Ovary (tissue), 7 donors: ENCODE measurements at regions not wholly inside any gene's neighbourhood (a gene's known extent, or its start where the extent isn't known, plus 50 kb on each side); places are given as distances from the start of the nearest gene placed in this dataset.

Experiments used
- DNase-seq, 5 donors: peaks; one replicate each; pipeline ENCODE4 v3.0.0-alpha.2; 2019 to 2020
- H3K27ac ChIP-seq, 2 donors: fragments of 200-600 bp; one replicate each; pipeline versions ENCODE4 v1.5.1 to v1.8.0; 2019 to 2022
- H3K27me3 ChIP-seq: fragments of 200-600 bp; one replicate; pipeline ENCODE4 v1.8.0; 2022
- H3K36me3 ChIP-seq: fragments of 200-600 bp; sonication (generic); one replicate; pipeline ENCODE4 v1.5.1; 2019
- H3K4me1 ChIP-seq: one replicate; pipeline ENCODE4 v1.8.1; 2013; ENCODE audit warnings: mild to moderate bottlenecking, moderate library complexity; ENCODE audit not compliant: insufficient read depth
- H3K4me3 ChIP-seq: fragments of 200-600 bp; sonication (generic); one replicate; pipeline ENCODE4 v1.5.1; 2017
- H3K9me3 ChIP-seq, 2 donors: fragments of 200-600 bp in 1 of 2; sonication (generic) in 1 of 2; one replicate each; pipeline versions ENCODE4 v1.5.1 to v1.8.1; 2013 to 2019; ENCODE audit warnings: mild to moderate bottlenecking in 1 of 2, moderate library complexity in 1 of 2
- EP300 ChIP-seq: sonication (generic); formaldehyde crosslinking; IDR thresholded peaks from one replicate; pipeline ENCODE4 v1.6.1; 2017; ENCODE audit warnings: antibody characterized with exemption
- POLR2A ChIP-seq: fragments of 450-650 bp; IDR thresholded peaks from one replicate; pipeline ENCODE4 v1.6.1; 2017; ENCODE audit warnings: antibody characterized with exemption, mild to moderate bottlenecking, moderate library complexity
- WGBS, 3 donors: extraction: QIAGEN DNeasy Blood & Tissue Kit in 1 of 3; methylation state at CpG; one replicate each; pipeline versions ENCODE4 v1.1.5 to v1.1.7; 2013 to 2017; 5-methylcytosine and 5-hydroxymethylcytosine counted together
- intact Hi-C, 4 donors: fragments of 100-400 bp; cut with DNase I; formaldehyde crosslinking; loops; one replicate each; pipeline versions ENCODE4 v1.11.0 to v1.15.1; 2022 to 2023
- TF ChIP-seq, protein P1 (sequence below), 3 donors: fragments of 450-650 bp in 2 of 3; fragments of 200-600 bp in 1 of 3; IDR thresholded peaks; one replicate each; pipeline versions ENCODE4 v1.5.1 to v1.8.0; 2016 to 2022; ENCODE audit warnings: antibody characterized with exemption in 3 of 3, mild to moderate bottlenecking in 1 of 3
- donor health status: DM: no; HTN: no; CAD: no; lungs with moderate emphysema.
- donor health status: DM: no; HTN: no; CAD: no.
- donor health status: Bipolar disorder and iron deficiency.
- donor health status: DM: no; HTN: no; CAD: no.
- donor health status: DM: yes; HTN: yes; CAD: no.

DNA sequence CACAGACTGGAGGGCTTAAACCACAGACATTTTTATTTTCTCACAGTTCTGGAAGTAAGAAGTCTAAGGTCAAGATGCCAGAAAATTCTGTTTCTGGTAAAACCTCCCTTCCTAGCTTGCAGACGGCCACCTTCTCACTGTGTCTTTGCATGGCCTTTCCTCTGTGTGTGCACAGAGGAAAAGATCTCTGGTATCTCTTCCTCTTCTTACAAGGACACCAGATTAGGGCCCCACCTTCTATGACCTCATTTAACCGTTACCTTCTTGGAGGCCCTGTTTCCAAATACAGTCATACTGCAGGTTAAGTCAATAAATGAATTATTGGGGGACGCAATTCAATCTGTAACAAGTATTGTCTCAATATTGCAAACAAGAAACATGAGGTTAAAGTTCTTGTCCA, 63.0 kb upstream of the PRDX6 start:
- no peak for TF ChIP-seq POLR2A
- no peak for TF ChIP-seq EP300
- TF ChIP-seq, protein P1, sequence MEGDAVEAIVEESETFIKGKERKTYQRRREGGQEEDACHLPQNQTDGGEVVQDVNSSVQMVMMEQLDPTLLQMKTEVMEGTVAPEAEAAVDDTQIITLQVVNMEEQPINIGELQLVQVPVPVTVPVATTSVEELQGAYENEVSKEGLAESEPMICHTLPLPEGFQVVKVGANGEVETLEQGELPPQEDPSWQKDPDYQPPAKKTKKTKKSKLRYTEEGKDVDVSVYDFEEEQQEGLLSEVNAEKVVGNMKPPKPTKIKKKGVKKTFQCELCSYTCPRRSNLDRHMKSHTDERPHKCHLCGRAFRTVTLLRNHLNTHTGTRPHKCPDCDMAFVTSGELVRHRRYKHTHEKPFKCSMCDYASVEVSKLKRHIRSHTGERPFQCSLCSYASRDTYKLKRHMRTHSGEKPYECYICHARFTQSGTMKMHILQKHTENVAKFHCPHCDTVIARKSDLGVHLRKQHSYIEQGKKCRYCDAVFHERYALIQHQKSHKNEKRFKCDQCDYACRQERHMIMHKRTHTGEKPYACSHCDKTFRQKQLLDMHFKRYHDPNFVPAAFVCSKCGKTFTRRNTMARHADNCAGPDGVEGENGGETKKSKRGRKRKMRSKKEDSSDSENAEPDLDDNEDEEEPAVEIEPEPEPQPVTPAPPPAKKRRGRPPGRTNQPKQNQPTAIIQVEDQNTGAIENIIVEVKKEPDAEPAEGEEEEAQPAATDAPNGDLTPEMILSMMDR (IDR thresholded peaks at IDR 0.05): no peak
- intact Hi-C loops: loop anchor here in 2 of 4 donors (10.0 kb wide), 3 partner anchors 411 to 1331 kb away; partner anchors contain the start of genes CENPL (in 1 of the 2) and DARS2 (in 1 of the 2)
- Histone ChIP-seq H3K27me3 (no peaks in the 10 kb centered on the region), H3K27ac (no peak overlapping the region), H3K4me1 (peaks cover 6% of the 10 kb centered on the region), H3K36me3 (no peaks in the 10 kb centered on the region), H3K9me3 (no peaks in the 10 kb centered on the region), H3K4me3 (no peak overlapping the region)
- WGBS, 3 donors: 84 to 89% (median 86%) methylated on average over 3 of the region's 3 CpGs
- no peak for DNase-seq

DNA sequence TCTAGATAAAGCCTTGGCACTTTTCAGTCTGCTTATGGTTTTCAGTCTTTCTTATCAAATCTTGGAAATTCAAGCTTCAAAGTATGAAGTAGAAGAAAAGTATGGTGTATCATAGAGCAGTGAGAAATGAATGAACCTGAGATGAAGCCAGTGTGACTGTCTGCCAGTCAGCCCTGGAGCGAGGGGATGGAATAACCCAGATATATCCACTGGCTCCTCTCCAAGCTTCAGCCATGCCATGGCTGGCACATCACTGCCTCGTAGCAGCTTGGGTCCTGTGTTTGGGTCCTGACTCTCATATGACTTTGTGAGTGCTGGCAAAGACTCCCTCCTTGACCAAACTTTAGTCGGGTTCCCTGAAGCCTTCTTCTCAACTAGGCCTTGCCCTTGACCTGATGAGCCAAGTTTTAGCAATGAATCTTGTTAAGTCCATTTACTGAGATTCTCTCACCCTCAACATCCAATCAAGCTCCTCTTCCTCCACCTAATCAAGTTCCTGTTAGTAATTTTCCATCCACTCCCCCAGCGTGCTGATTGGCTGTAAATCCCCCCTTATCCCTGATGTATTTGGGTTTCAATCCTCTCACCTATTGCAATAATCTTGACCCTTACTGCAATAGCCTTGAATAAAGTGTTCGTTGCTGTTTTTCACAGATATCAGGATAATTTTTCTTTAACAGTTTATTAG, 62.5 kb upstream of the PRDX6 start:
- H3K9me3 ChIP-seq: no peaks in the 10 kb centered on the region
- no peak overlapping the region for H3K27ac ChIP-seq
- peaks cover 6% of the 10 kb centered on the region for H3K4me1 ChIP-seq
- no peak overlapping the region for H3K4me3 ChIP-seq
- WGBS, 3 donors: 79 to 91% (median 84%) methylated on average over 5 of the region's 5 CpGs
- intact Hi-C loops: loop anchor here in 2 of 4 donors (10.0 kb wide), 3 partner anchors 410 to 1330 kb away; partner anchors contain the start of genes CENPL (in 1 of the 2) and DARS2 (in 1 of the 2)
- TF ChIP-seq, protein P1 (IDR thresholded peaks at IDR 0.05): no peak
- TF ChIP-seq POLR2A (no peak), EP300 (no peak)
- no peak for DNase-seq
- H3K27me3 ChIP-seq: no peaks in the 10 kb centered on the region
- no peaks in the 10 kb centered on the region for H3K36me3 ChIP-seq

DNA sequence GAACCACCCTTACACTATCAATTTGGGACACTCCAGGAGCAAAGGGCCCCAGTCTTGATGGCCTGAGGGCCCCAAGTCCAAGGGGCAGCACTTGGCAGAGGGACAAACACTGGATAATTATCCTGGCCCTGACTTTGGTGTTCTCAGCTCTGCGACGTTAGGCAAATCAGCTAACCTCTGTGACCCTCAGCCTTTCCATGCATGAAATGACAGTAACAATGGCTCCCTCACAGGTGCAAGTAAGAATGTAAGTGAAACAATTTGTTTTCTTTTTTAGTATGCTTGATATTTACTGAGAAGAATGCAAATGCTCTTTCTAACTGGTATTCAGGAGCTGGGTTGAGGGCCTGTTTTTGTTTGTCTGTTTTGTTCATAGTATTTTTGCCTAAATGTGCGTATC, 61.6 kb upstream of the PRDX6 start:
- TF ChIP-seq, protein P1 (IDR thresholded peaks at IDR 0.05): no peak
- no peak for TF ChIP-seq POLR2A
- no peak for TF ChIP-seq EP300
- Histone ChIP-seq H3K27ac (no peak overlapping the region), H3K27me3 (no peaks in the 10 kb centered on the region), H3K4me3 (no peak overlapping the region), H3K4me1 (peaks cover 6% of the 10 kb centered on the region), H3K36me3 (no peaks in the 10 kb centered on the region), H3K9me3 (no peaks in the 10 kb centered on the region)
- DNase-seq: no peak
- 90 to 91% (median 90%) methylated on average over 3 of the region's 3 CpGs for WGBS, 3 donors
- intact Hi-C loops: loop anchor here in 2 of 4 donors (10.0 kb wide), 3 partner anchors 409 to 1329 kb away; partner anchors contain the start of genes CENPL (in 1 of the 2) and DARS2 (in 1 of the 2)

DNA sequence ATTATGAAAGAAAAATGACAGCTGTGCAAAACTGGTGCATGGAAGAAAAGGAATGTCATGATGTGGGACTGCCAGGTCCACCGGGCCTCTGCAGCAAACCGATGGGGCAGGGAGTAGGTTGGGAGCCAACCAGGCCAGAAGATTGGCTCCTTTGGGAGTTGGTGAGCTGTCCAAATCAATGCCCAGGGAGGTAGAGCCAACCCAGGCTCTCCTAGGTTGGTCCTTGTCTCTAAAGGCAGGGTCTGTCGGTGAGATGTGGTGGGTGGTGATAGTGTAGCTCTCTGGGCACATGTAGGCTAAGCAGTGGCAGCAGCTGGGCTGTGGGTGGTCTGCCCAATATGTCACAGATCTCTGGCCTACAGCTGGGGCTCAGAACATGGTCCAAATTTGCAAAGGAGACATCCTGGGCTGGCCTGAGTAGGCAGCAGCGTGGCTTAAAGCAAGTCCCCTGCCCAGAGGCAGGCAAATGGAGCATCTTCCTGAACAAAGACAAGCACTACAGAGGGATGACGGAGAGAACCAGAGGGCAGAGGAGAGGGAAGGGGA, 61.2 kb upstream of the PRDX6 start:
- Histone ChIP-seq H3K27me3 (no peaks in the 10 kb centered on the region), H3K4me3 (no peak overlapping the region), H3K4me1 (peaks cover 7% of the 10 kb centered on the region), H3K27ac (no peak overlapping the region), H3K36me3 (no peaks in the 10 kb centered on the region), H3K9me3 (no peaks in the 10 kb centered on the region)
- intact Hi-C loops: loop anchor here in 2 of 4 donors (10.0 kb wide), 3 partner anchors 409 to 1329 kb away; partner anchors contain the start of genes CENPL (in 1 of the 2) and DARS2 (in 1 of the 2)
- TF ChIP-seq POLR2A (no peak), EP300 (no peak)
- TF ChIP-seq, protein P1 (IDR thresholded peaks at IDR 0.05): no peak
- 74 to 94% (median 76%) methylated on average over 5 of the region's 5 CpGs for WGBS, 3 donors
- DNase-seq: no peak
